ENCODE measurements at regions not wholly inside any gene's neighbourhood (a gene's known extent, or its start where the extent isn't known, plus 50 kb on each side); places are given as distances from the start of the nearest gene placed in this dataset.

GRCh38 chr9:99762470-99762869 lies 59.2 kb upstream of the NR4A3 start:
- no peak overlapping the region for H3K4me3 ChIP-seq
- whole genome bisulfite sequencing (ENCODE audit: missing lambda C conversion rate): 27% methylated on average over 3 of the region's 3 CpGs
- no peak for FAIRE-seq
- no peak for TF ChIP-seq CBX8 (IDR thresholded peaks at IDR 0.05)
- CTCF ChIA-PET: no interaction called here
- POLR2A ChIA-PET: no interaction called here
- no peak overlapping the region for H3K4me2 ChIP-seq
- no peak for DNase-seq (ENCODE audit: low read depth in 1 of 2, low spot score in 1 of 2)
- no peaks in the 10 kb centered on the region for H3K9me3 ChIP-seq
- no peak for ATAC-seq
- no peak overlapping the region for H3K27ac ChIP-seq
- H3K4me1 ChIP-seq: no peaks in the 10 kb centered on the region

Small RNA genes in the stretch of these regions (small RNA-seq; reads per million reads assigned to genes)
- gene AL137067.1 (0 reads per million in 6 experiments), gene AL137067.2 (0 reads per million in 6 experiments)
